Neural cell (in vitro differentiated cells): ENCODE measurements at regions not wholly inside any gene's neighbourhood (a gene's known extent, or its start where the extent isn't known, plus 50 kb on each side); places are given as distances from the start of the nearest gene placed in this dataset.

Source experiments
- EP300 ChIP-seq: fragments of 450-650 bp; conservative IDR thresholded peaks from 2 replicates; pipeline ENCODE4 v1.6.1; 2014; ENCODE audit warnings: antibody characterized with exemption, mild to moderate bottlenecking, moderate library complexity; ENCODE audit not compliant: poor library complexity, severe bottlenecking
- EZH2 ChIP-seq: fragments of 200-600, 300-800 bp; shearing (Covaris generic), sonication (generic); IDR thresholded peaks from 2 replicates; pipeline ENCODE4 v1.6.1; 2014; ENCODE audit warnings: antibody characterized with exemption, low read length, borderline replicate concordance, mild to moderate bottlenecking; ENCODE audit not compliant: insufficient read depth, poor library complexity, severe bottlenecking
- POLR2AphosphoS5 ChIP-seq: IDR thresholded peaks from 2 replicates; pipeline ENCODE4 v1.6.1; 2012
- REST ChIP-seq: IDR thresholded peaks from 2 replicates; pipeline ENCODE4 v1.6.1; 2012; ENCODE audit warnings: borderline replicate concordance
- SMC3 ChIP-seq: fragments of 450-650 bp; conservative IDR thresholded peaks from 2 replicates; pipeline ENCODE4 v1.6.1; 2014; ENCODE audit warnings: antibody characterized with exemption, mild to moderate bottlenecking, moderate library complexity; ENCODE audit not compliant: poor library complexity
- TF ChIP-seq, protein P1 (sequence below): fragments of 450-650 bp; IDR thresholded peaks from 2 replicates; pipeline ENCODE4 v1.5.1; 2014; ENCODE audit warnings: antibody characterized with exemption, mild to moderate bottlenecking, moderate library complexity; ENCODE audit not compliant: poor library complexity, severe bottlenecking

- TF ChIP-seq REST (no peak), EZH2 (no peak), POLR2AphosphoS5 (no peak), EP300 (no peak), SMC3 (no peak)
- TF ChIP-seq, protein P1, sequence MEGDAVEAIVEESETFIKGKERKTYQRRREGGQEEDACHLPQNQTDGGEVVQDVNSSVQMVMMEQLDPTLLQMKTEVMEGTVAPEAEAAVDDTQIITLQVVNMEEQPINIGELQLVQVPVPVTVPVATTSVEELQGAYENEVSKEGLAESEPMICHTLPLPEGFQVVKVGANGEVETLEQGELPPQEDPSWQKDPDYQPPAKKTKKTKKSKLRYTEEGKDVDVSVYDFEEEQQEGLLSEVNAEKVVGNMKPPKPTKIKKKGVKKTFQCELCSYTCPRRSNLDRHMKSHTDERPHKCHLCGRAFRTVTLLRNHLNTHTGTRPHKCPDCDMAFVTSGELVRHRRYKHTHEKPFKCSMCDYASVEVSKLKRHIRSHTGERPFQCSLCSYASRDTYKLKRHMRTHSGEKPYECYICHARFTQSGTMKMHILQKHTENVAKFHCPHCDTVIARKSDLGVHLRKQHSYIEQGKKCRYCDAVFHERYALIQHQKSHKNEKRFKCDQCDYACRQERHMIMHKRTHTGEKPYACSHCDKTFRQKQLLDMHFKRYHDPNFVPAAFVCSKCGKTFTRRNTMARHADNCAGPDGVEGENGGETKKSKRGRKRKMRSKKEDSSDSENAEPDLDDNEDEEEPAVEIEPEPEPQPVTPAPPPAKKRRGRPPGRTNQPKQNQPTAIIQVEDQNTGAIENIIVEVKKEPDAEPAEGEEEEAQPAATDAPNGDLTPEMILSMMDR, result no peak
These were observed 58.6 kb downstream of the ADCYAP1 start for GRCh38 chr18:963276-963675.
